ENCODE measurements at regions not wholly inside any gene's neighbourhood (a gene's known extent, or its start where the extent isn't known, plus 50 kb on each side); places are given as distances from the start of the nearest gene placed in this dataset.
A peak's percentile ranks its signal among the peaks of the same experiment; 100 is the strongest.

DNA sequence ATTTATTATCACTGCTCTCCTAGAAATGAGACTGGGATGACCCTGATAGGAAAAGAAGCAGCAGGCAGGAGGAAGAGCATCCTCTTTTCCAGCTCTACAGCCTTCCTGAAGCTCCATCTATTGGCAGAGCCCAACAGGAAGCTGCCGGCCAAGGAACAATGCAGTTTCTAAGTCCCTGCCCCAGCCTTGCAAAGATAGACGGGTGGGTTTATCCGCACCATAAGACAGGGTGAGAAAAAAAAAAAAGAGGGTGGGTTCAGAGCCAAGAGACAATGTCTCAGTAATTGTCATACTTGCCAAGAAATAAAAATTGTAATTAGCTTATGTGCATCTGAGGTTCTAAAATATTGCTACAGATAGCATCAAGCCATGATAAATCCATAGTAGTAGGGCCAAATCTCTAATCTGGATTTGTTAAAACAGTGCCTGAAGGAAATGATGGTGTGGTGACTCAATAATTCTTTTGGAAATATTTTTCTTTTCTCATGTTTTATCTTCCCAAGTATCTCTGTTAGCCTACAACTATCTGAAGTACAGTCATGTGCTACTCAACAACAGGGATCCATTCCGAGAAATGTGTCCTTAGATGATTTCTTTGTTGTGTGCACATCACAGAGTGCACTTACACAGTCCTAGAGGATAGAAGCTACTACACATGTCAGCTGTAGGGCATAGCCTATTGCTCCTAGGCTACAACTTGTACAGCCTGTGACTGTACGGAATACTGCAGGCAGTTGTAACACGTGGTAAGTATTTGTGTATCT, 242.9 kb upstream of the CXCL12 start:
- H3K9me3 Mint-ChIP-seq (ENCODE audit: low read depth), result no peaks in the 10 kb centered on the region
- H3K4me1 Mint-ChIP-seq (ENCODE audit: low read depth), result peaks cover 21% of the 10 kb centered on the region
- DNase-seq (ENCODE audit: low spot score), result no peak
- TF ChIP-seq, protein P1, sequence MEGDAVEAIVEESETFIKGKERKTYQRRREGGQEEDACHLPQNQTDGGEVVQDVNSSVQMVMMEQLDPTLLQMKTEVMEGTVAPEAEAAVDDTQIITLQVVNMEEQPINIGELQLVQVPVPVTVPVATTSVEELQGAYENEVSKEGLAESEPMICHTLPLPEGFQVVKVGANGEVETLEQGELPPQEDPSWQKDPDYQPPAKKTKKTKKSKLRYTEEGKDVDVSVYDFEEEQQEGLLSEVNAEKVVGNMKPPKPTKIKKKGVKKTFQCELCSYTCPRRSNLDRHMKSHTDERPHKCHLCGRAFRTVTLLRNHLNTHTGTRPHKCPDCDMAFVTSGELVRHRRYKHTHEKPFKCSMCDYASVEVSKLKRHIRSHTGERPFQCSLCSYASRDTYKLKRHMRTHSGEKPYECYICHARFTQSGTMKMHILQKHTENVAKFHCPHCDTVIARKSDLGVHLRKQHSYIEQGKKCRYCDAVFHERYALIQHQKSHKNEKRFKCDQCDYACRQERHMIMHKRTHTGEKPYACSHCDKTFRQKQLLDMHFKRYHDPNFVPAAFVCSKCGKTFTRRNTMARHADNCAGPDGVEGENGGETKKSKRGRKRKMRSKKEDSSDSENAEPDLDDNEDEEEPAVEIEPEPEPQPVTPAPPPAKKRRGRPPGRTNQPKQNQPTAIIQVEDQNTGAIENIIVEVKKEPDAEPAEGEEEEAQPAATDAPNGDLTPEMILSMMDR (IDR thresholded peaks at IDR 0.05), result no peak
- H3K4me3 Mint-ChIP-seq (ENCODE audit: unreplicated experiment), result no peak overlapping the region
- no peaks in the 10 kb centered on the region for H3K36me3 Mint-ChIP-seq (ENCODE audit: low read depth)
- no peaks in the 10 kb centered on the region for H3K27me3 Mint-ChIP-seq (ENCODE audit: low read depth)
- H3K27ac Mint-ChIP-seq (ENCODE audit: unreplicated experiment), result no peak overlapping the region

DNA sequence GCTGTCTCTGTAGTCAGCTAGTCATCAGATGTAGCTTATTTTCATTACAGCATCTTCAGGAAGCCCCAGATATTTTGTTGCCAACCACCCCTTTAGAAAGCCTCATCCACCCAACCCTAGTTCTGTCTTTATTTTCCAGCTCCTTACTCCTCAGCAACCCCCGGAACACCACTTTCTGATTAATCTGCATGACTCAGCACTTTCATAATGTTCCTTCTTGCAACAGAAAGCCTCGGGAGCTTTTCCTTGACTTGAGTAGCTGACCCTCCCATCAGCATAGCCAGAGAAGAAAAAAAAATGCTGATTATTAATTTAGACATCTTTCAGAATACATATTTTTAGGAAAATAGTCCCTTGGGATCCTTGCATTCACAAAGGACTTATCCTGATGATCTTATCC, 244.0 kb upstream of the CXCL12 start:
- Mint-ChIP-seq H3K36me3 (ENCODE audit: low read depth) (no peaks in the 10 kb centered on the region), H3K4me3 (ENCODE audit: unreplicated experiment) (no peak overlapping the region), H3K27ac (ENCODE audit: unreplicated experiment) (peak overlapping the region; percentile 53), H3K4me1 (ENCODE audit: low read depth) (peaks cover 21% of the 10 kb centered on the region), H3K27me3 (ENCODE audit: low read depth) (no peaks in the 10 kb centered on the region), H3K9me3 (ENCODE audit: low read depth) (no peaks in the 10 kb centered on the region)
- TF ChIP-seq, protein P1 (IDR thresholded peaks at IDR 0.05), result no peak
- no peak for DNase-seq (ENCODE audit: low spot score)

DNA sequence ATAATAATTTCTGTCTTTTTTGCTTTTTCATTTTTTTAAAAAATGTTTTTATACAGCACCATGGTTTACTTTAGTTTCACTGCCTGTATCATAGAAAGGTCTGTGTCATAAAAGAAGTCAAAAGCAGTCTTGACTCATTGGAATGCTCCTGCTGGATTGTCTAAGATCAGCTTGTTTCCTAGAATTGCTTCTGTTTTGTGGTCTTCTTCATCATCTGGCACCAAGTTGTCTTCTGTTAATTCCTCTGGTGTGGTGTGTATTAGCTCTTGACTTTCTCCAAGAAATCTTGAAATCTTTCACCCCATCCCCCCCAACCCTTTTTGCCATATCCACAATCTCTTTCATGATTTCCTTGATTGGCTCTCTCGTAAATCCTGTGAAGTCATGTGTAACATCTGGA, 250.3 kb upstream of the CXCL12 start:
- TF ChIP-seq, protein P1 (IDR thresholded peaks at IDR 0.05), result no peak
- no peaks in the 10 kb centered on the region for H3K36me3 Mint-ChIP-seq (ENCODE audit: low read depth)
- H3K27me3 Mint-ChIP-seq (ENCODE audit: low read depth), result no peaks in the 10 kb centered on the region
- H3K27ac Mint-ChIP-seq (ENCODE audit: unreplicated experiment), result no peak overlapping the region
- H3K9me3 Mint-ChIP-seq (ENCODE audit: low read depth), result peaks cover 13% of the 10 kb centered on the region
- no peaks in the 10 kb centered on the region for H3K4me1 Mint-ChIP-seq (ENCODE audit: low read depth)
- no peak for DNase-seq (ENCODE audit: low spot score)
- no peak overlapping the region for H3K4me3 Mint-ChIP-seq (ENCODE audit: unreplicated experiment)

DNA sequence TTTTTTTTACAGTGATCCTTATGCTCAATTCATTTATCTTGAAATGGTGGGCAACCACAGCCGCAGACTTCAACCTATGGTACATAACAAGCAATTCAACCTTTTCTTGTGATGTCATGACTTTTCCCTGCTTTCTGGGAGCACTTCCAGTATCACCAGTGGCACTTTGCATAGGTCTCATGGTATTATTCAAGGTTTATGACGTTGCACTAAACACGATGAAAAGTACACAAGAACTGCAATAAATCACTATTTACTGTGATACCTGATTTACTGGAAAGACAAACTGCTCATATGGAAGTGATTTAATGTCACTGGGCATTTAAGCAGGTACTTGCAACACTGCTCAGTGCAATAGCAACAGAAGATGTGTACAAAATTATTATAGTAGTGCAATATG, 251.7 kb upstream of the CXCL12 start:
- H3K27me3 Mint-ChIP-seq (ENCODE audit: low read depth), result no peaks in the 10 kb centered on the region
- H3K9me3 Mint-ChIP-seq (ENCODE audit: low read depth), result peaks cover 13% of the 10 kb centered on the region

DNA sequence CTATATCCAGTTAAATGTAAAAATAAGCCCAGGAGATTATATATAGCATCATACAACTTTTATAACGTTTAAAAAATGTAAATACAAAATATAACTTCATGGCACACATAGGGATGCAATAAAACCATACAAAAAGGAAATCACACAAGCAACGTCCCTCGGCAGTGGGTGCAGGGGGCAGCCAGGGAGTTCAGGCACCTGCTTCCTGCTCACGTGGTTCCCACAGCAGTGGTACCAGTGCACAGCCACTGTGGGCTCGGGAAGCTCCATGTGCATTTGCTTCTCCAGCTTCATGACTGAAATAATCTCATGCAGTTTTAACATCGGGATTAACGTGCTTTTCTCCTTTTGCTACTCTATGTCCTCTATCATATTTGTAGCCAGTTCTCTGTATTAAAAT, 255.5 kb upstream of the CXCL12 start:
- Mint-ChIP-seq H3K9me3 (ENCODE audit: low read depth) (peaks cover 18% of the 10 kb centered on the region), H3K4me3 (ENCODE audit: unreplicated experiment) (no peak overlapping the region), H3K4me1 (ENCODE audit: low read depth) (no peaks in the 10 kb centered on the region), H3K36me3 (ENCODE audit: low read depth) (no peaks in the 10 kb centered on the region), H3K27ac (ENCODE audit: unreplicated experiment) (no peak overlapping the region), H3K27me3 (ENCODE audit: low read depth) (no peaks in the 10 kb centered on the region)
- no peak for DNase-seq (ENCODE audit: low spot score)
- TF ChIP-seq, protein P1 (IDR thresholded peaks at IDR 0.05), result no peak

More for the DNA sequence above, 251.7 kb upstream of the CXCL12 start:
- TF ChIP-seq, protein P1 (IDR thresholded peaks at IDR 0.05), result no peak
- Mint-ChIP-seq H3K4me1 (ENCODE audit: low read depth) (no peaks in the 10 kb centered on the region), H3K4me3 (ENCODE audit: unreplicated experiment) (no peak overlapping the region), H3K36me3 (ENCODE audit: low read depth) (no peaks in the 10 kb centered on the region), H3K27ac (ENCODE audit: unreplicated experiment) (no peak overlapping the region)
- DNase-seq (ENCODE audit: low spot score), result no peak

All from chondrocyte (in vitro differentiated cells).